ENCODE measurements at regions not wholly inside any gene's neighbourhood (a gene's known extent, or its start where the extent isn't known, plus 50 kb on each side); places are given as distances from the start of the nearest gene placed in this dataset.

DNA sequence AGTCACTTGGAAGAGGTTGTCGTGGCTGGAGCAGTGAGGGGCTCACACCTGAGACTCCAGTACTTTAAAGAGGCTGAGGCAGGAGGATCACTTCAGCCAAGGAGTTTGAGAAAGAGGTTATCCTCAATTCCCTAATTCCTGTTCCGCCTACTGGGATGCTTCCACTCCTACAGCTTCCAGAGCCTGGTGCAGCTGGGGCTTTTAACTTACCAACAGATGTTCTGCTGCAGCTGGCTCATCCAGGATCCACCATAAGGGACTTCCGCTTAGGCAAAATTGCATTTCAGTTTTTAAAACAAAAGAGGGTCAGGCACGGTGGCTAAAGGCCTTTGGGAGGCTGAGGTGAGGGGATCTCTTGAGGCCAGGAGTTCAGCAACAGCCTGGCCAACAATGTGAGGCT lies 59.1 kb upstream of the CDYL start:
- TF ChIP-seq, protein P1, sequence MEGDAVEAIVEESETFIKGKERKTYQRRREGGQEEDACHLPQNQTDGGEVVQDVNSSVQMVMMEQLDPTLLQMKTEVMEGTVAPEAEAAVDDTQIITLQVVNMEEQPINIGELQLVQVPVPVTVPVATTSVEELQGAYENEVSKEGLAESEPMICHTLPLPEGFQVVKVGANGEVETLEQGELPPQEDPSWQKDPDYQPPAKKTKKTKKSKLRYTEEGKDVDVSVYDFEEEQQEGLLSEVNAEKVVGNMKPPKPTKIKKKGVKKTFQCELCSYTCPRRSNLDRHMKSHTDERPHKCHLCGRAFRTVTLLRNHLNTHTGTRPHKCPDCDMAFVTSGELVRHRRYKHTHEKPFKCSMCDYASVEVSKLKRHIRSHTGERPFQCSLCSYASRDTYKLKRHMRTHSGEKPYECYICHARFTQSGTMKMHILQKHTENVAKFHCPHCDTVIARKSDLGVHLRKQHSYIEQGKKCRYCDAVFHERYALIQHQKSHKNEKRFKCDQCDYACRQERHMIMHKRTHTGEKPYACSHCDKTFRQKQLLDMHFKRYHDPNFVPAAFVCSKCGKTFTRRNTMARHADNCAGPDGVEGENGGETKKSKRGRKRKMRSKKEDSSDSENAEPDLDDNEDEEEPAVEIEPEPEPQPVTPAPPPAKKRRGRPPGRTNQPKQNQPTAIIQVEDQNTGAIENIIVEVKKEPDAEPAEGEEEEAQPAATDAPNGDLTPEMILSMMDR (IDR thresholded peaks at IDR 0.05), result no peak
- 77 to 85% methylated on average over 4 of the region's 4 CpGs for WGBS, 2 donors
- DNase-seq (no peak), ATAC-seq (peak in 1 of 8 donors; percentile 35)
- no peaks in the 10 kb centered on the region for H3K27me3 ChIP-seq
- no peaks in the 10 kb centered on the region for H3K4me1 ChIP-seq
- no peaks in the 10 kb centered on the region for H3K36me3 ChIP-seq
- intact Hi-C loops (cut with DNase I), result no loop called here
- H3K9me3 ChIP-seq, result no peaks in the 10 kb centered on the region
- no peak overlapping the region for H3K27ac ChIP-seq
- H3K4me3 ChIP-seq, result no peak overlapping the region

DNA sequence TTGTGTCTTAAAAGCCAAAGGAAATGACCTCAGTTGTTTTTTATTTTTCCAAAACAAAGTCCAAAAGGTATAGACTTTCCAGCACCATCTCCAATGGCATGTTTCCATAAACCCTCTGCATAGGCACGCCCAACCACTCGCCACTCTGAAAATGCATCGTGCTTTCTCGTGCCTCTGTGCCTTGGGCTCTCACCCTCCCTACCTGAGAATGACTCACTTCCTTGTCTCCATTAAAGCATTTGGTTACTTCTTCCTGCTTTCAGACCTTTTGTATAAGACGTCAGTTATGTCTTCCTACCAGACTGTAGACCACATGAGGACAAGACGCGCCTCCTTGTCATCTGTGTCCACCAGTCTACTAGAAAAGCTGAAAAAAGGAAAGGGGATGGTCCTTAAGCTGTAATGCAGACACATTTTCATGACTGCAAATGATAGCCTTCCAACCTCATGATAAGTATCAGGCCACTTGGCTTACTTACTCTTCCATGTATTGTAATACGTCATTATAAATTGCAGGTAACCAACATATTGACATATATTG lies 61.2 kb upstream of the CDYL start:
- WGBS, 2 donors, result 80 to 89% methylated on average over 8 of the region's 8 CpGs
- Histone ChIP-seq H3K27me3 (no peaks in the 10 kb centered on the region), H3K27ac (no peak overlapping the region), H3K4me1 (no peaks in the 10 kb centered on the region), H3K9me3 (no peaks in the 10 kb centered on the region), H3K4me3 (no peak overlapping the region), H3K36me3 (no peaks in the 10 kb centered on the region)
- ATAC-seq (no peak), DNase-seq (no peak)
- TF ChIP-seq, protein P1 (IDR thresholded peaks at IDR 0.05), result no peak
- intact Hi-C loops (cut with DNase I), result no loop called here

GRCh38 chr6:4712291-4712690 lies 63.9 kb upstream of the CDYL start:
- no peak for ATAC-seq
- H3K36me3 ChIP-seq, result no peaks in the 10 kb centered on the region
- intact Hi-C loops (cut with DNase I), result no loop called here
- TF ChIP-seq, protein P1 (IDR thresholded peaks at IDR 0.05), result no peak
- no peak overlapping the region for H3K27ac ChIP-seq
- WGBS, 2 donors, result 96% methylated on average over 9 of the region's 9 CpGs
- H3K4me1 ChIP-seq, result no peaks in the 10 kb centered on the region
- no peaks in the 10 kb centered on the region for H3K27me3 ChIP-seq
- no peak overlapping the region for H3K4me3 ChIP-seq
- DNase-seq, result no peak
- peaks cover 0 to 10% (median 0%) of the 10 kb centered on the region in 11 donors for H3K9me3 ChIP-seq

DNA sequence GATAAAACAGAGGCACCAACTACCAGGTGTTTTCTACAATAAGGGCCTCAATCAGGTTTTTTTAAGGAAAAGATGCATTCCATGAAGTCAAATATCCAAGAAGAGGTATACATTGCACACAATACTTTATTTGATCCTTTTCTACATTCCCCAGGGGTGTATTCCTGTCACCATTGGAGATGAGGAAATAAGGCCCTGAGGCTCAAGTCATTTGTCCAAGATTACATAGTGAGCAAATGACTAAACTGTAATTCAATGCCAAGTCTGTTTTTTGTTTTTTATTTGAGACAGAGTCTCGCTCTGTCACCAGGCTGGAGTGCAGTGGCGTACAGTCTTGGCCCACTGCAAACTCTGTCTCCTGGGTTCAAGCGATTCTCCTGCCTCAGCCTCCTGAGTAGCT lies 69.2 kb upstream of the CDYL start:
- TF ChIP-seq, protein P1 (IDR thresholded peaks at IDR 0.05), result no peak
- intact Hi-C loops (cut with DNase I), result no loop called here
- Histone ChIP-seq H3K36me3 (no peaks in the 10 kb centered on the region), H3K9me3 (peaks cover 0 to 16% (median 0%) of the 10 kb centered on the region in 11 donors), H3K4me3 (no peak overlapping the region), H3K27me3 (no peaks in the 10 kb centered on the region), H3K27ac (no peak overlapping the region), H3K4me1 (no peaks in the 10 kb centered on the region)
- DNase-seq (no peak), ATAC-seq (no peak)
- 94 to 97% methylated on average over 3 of the region's 3 CpGs for WGBS, 2 donors

Measured in heart right ventricle (tissue), 16 donors.